Osteoblast (primary cell): ENCODE measurements at regions not wholly inside any gene's neighbourhood (a gene's known extent, or its start where the extent isn't known, plus 50 kb on each side); places are given as distances from the start of the nearest gene placed in this dataset.

ENCODE experiments used
- DNase-seq: peaks from one replicate; pipeline ENCODE4 v3.0.0; 2011; ENCODE audit warnings: low spot score, mixed read lengths; ENCODE audit not compliant: insufficient read length; ENCODE audit errors: missing footprints
- H2AFZ ChIP-seq: 2 replicates; pipeline ENCODE4 v1.6.0; 2011; ENCODE audit warnings: mild to moderate bottlenecking, low read length
- H3K27ac ChIP-seq: 2 replicates; pipeline ENCODE4 v1.5.1; 2011; ENCODE audit warnings: mild to moderate bottlenecking, low read depth, low read length, moderate library complexity
- H3K27me3 ChIP-seq: 2 replicates; pipeline ENCODE4 v1.6.0; 2012; ENCODE audit warnings: mild to moderate bottlenecking, control low read depth, inconsistent platforms, low read length, moderate library complexity; ENCODE audit not compliant: insufficient read depth
- H3K36me3 ChIP-seq: 2 replicates; pipeline ENCODE4 v1.5.1; 2011; ENCODE audit warnings: mild to moderate bottlenecking, low read length, control low read depth, moderate library complexity; ENCODE audit not compliant: insufficient read depth
- H3K4me1 ChIP-seq: 2 replicates; pipeline ENCODE4 v1.5.1; 2011; ENCODE audit warnings: mild to moderate bottlenecking, low read length, control low read depth, moderate library complexity; ENCODE audit not compliant: insufficient read depth
- H3K4me2 ChIP-seq: 2 replicates; pipeline ENCODE4 v1.6.0; 2011; ENCODE audit warnings: mild to moderate bottlenecking, low read length; ENCODE audit not compliant: insufficient read depth
- H3K4me3 ChIP-seq: fragments of 200-600 bp; sonication (generic); 3 replicates; pipeline ENCODE4 v1.5.1; 2012; ENCODE audit warnings: mild to moderate bottlenecking, low read length, inconsistent platforms; ENCODE audit not compliant: insufficient read depth
- H3K79me2 ChIP-seq: 2 replicates; pipeline ENCODE4 v1.6.0; 2012; ENCODE audit warnings: mild to moderate bottlenecking, low read length, control low read depth, inconsistent platforms; ENCODE audit not compliant: insufficient read depth
- H3K9me3 ChIP-seq: 2 replicates; pipeline ENCODE4 v1.5.1; 2011; ENCODE audit warnings: low read depth, low read length, control low read depth
- H4K20me1 ChIP-seq: 2 replicates; pipeline ENCODE4 v1.6.0; 2012; ENCODE audit warnings: mild to moderate bottlenecking, low read length, control low read depth; ENCODE audit not compliant: insufficient read depth
- TF ChIP-seq, protein P1 (sequence below): IDR thresholded peaks from 2 replicates; pipeline ENCODE4 v1.5.1; 2011; ENCODE audit warnings: mild to moderate bottlenecking, low read depth, low read length, moderate library complexity; ENCODE audit errors: extremely low read depth

DNA sequence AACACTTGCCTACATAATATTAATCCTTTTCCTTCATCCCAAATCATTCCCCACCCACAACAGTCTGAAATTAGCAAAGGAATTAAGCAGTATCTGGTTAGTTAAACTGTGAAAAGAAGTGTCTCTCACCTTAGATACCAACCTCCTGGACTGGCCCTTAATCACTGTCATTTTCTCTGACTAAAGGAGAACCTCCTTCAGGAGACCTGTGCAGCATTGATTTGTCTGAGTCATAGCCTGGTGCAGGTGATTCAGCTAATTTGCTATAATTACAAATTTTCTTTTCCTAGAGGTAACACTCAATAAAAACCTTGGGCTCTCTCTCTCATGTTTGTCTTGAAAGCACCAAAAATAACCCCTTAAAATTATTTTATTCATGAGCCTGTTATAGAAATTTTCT, 279.8 kb upstream of the SEMA6D start:
- H3K36me3 ChIP-seq = no peaks in the 10 kb centered on the region
- no peaks in the 10 kb centered on the region for H3K9me3 ChIP-seq
- H3K4me1 ChIP-seq = peaks cover 7% of the 10 kb centered on the region
- H3K79me2 ChIP-seq = no peaks in the 10 kb centered on the region
- H3K27me3 ChIP-seq = no peaks in the 10 kb centered on the region
- no peak overlapping the region for H2AFZ ChIP-seq
- H4K20me1 ChIP-seq = no peaks in the 10 kb centered on the region
- TF ChIP-seq, protein P1, sequence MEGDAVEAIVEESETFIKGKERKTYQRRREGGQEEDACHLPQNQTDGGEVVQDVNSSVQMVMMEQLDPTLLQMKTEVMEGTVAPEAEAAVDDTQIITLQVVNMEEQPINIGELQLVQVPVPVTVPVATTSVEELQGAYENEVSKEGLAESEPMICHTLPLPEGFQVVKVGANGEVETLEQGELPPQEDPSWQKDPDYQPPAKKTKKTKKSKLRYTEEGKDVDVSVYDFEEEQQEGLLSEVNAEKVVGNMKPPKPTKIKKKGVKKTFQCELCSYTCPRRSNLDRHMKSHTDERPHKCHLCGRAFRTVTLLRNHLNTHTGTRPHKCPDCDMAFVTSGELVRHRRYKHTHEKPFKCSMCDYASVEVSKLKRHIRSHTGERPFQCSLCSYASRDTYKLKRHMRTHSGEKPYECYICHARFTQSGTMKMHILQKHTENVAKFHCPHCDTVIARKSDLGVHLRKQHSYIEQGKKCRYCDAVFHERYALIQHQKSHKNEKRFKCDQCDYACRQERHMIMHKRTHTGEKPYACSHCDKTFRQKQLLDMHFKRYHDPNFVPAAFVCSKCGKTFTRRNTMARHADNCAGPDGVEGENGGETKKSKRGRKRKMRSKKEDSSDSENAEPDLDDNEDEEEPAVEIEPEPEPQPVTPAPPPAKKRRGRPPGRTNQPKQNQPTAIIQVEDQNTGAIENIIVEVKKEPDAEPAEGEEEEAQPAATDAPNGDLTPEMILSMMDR = no peak
- no peak overlapping the region for H3K4me2 ChIP-seq
- no peak overlapping the region for H3K27ac ChIP-seq
- DNase-seq = no peak
- H3K4me3 ChIP-seq = no peak overlapping the region

DNA sequence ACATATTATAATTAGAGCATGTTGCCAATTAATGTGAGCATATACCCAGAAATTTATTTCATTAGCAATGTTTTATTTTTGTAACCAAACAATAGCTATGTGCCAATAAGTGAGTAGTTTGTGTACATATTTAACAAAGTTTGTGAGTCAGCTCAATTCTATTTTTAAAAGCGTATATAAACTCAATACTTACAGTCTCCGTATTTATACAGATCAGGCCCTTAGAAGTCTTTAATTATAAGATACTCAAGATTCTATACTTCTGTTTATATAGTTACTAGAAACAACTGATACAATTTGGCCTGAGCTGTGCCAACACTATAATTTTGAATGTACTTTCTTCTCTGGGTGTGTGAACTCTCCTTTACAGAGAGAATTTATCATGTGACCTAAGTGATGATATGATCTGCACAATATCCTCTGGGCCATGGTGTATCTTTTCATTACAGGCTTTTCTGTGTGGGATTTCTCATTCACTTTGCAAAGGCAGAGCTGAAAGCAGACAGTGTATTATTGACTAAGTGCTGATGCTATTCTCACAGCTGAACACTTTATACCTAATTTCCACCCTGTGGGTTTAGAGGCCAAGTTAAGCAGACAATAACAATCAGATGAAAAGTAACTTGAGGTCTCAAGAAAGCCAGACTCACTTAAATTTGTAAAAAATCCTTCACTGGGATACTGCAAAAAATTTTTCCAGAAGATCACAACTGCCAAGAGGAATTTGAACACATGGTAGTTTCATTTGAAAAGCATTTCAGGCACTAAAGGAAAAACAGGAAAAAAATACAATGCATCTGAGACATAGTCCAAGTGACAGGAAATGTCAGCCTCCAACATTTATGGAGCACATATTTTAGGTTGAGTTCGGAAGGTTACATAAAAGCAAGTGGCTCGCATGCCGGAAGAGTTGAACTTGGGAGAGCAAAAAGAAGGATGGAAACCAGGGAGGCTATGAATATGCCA, 277.9 kb upstream of the SEMA6D start:
- Histone ChIP-seq H3K36me3 (no peaks in the 10 kb centered on the region), H3K4me1 (peaks cover 6% of the 10 kb centered on the region), H3K4me3 (no peak overlapping the region), H3K9me3 (no peaks in the 10 kb centered on the region), H4K20me1 (no peaks in the 10 kb centered on the region), H3K27me3 (no peaks in the 10 kb centered on the region), H3K79me2 (no peaks in the 10 kb centered on the region), H3K27ac (peak overlapping the region; percentile 1), H2AFZ (no peak overlapping the region), H3K4me2 (no peak overlapping the region)
- TF ChIP-seq, protein P1 = no peak
- DNase-seq = no peak

DNA sequence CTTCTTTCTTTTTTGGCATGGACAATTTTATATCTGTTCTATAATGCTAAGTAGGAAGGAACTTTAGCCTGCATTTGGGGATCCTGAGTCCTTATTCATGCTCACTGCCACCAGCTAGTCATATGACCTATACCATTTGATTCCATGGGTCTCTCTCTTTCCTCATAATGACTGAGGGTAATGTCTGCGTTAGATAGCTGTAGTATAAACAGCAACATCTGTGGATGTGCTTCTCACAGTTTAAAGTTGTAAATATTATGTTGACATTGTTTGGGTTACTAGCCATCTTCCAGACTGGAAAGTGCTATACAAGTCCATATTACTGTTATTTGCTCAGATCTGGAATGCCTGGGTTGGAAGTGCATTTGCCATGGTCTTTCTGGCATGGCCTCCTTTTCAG, 274.9 kb upstream of the SEMA6D start:
- no peaks in the 10 kb centered on the region for H3K9me3 ChIP-seq
- TF ChIP-seq, protein P1 = no peak
- no peaks in the 10 kb centered on the region for H3K79me2 ChIP-seq
- H3K36me3 ChIP-seq = no peaks in the 10 kb centered on the region
- no peak for DNase-seq
- H3K4me1 ChIP-seq = no peaks in the 10 kb centered on the region
- no peak overlapping the region for H3K4me2 ChIP-seq
- H2AFZ ChIP-seq = no peak overlapping the region
- H3K4me3 ChIP-seq = no peak overlapping the region
- no peaks in the 10 kb centered on the region for H4K20me1 ChIP-seq
- H3K27ac ChIP-seq = no peak overlapping the region
- H3K27me3 ChIP-seq = no peaks in the 10 kb centered on the region

DNA sequence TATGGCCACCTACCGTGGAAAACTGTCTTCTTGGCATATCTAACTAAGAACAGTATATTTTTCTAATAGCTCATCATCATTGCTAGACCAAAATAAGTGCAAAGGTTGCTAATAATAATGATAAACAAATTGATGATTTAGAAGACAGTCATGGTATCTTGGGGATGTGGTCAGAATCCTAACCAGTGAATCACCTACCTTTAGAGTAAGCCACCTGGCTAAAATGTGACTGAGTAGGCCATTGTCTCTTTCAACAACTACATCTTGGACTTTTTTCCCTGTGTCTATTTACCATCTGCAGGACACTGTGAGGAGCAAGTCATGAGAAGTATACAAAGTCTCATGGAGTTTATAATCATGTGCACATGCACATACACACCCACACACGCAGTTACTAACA, 273.5 kb upstream of the SEMA6D start:
- H3K36me3 ChIP-seq = no peaks in the 10 kb centered on the region

More for the DNA sequence above, 273.5 kb upstream of the SEMA6D start:
- Histone ChIP-seq H3K9me3 (no peaks in the 10 kb centered on the region), H3K4me3 (no peak overlapping the region), H4K20me1 (no peaks in the 10 kb centered on the region), H3K79me2 (no peaks in the 10 kb centered on the region), H2AFZ (no peak overlapping the region), H3K4me2 (no peak overlapping the region), H3K4me1 (no peaks in the 10 kb centered on the region), H3K27me3 (no peaks in the 10 kb centered on the region), H3K27ac (no peak overlapping the region)
- TF ChIP-seq, protein P1 = no peak
- DNase-seq = no peak
